WTC11 (cell line): ENCODE measurements at regions not wholly inside any gene's neighbourhood (a gene's known extent, or its start where the extent isn't known, plus 50 kb on each side); places are given as distances from the start of the nearest gene placed in this dataset.

ENCODE experiments used
- ATAC-seq: fragments of 200-7000 bp; cut with Tn5 transposase; 2 replicates; pipeline ENCODE4 v1.10.0; 2021; ENCODE audit warnings: mild to moderate bottlenecking, moderate library complexity
- CTCF ChIA-PET: fragments of 300-600 bp; sonication (Branson Sonifier 250); formaldehyde crosslinking; loops from one replicate; lab custom pipeline; 2021; ENCODE audit warnings: antibody characterized with exemption; lab: Charles Lee
- POLR2A ChIA-PET: fragments of 350-600 bp; sonication (Branson Sonifier 250); formaldehyde crosslinking; loops from one replicate; lab custom pipeline; 2021; ENCODE audit warnings: antibody characterized with exemption; lab: Charles Lee
- DNase-seq: peaks from one replicate; pipeline ENCODE4 v3.0.0; 2021; ENCODE audit warnings: low spot score
- H3K27ac Mint-ChIP-seq: 2 replicates; pipeline ENCODE4 v1.8.0; 2021; ENCODE audit warnings: mixed read lengths
- H3K27me3 Mint-ChIP-seq: 2 replicates; pipeline ENCODE4 v1.8.0; 2021; ENCODE audit warnings: low read depth, mild to moderate bottlenecking, moderate library complexity, mixed read lengths
- H3K36me3 Mint-ChIP-seq: 2 replicates; pipeline ENCODE4 v1.8.0; 2021; ENCODE audit warnings: mixed read lengths
- H3K4me1 Mint-ChIP-seq: 2 replicates; pipeline ENCODE4 v1.8.0; 2022; ENCODE audit warnings: mixed read lengths
- H3K4me3 Mint-ChIP-seq: 2 replicates; pipeline ENCODE4 v1.8.0; 2021; ENCODE audit warnings: mild to moderate bottlenecking, moderate library complexity, mixed read lengths
- H3K9me3 Mint-ChIP-seq: 2 replicates; pipeline ENCODE4 v1.8.0; 2021; ENCODE audit warnings: mixed read lengths
- AFF4 ChIP-seq: sonication (generic); formaldehyde crosslinking; IDR thresholded peaks from 2 replicates; pipeline ENCODE4 v1.8.1; 2023; ENCODE audit warnings: mild to moderate bottlenecking, missing genetic modification reagents, borderline replicate concordance
- AR ChIP-seq: fragments of 250-450 bp; sonication (Bioruptor Pico); IDR thresholded peaks from 2 replicates; pipeline ENCODE4 v1.9.0; 2021; ENCODE audit warnings: mild to moderate bottlenecking
- ATF3 ChIP-seq: sonication (generic); formaldehyde crosslinking; conservative IDR thresholded peaks from 2 replicates; pipeline ENCODE4 v1.8.1; 2022; ENCODE audit warnings: mild to moderate bottlenecking, missing genetic modification reagents
- CDX4 ChIP-seq: fragments of 250-450 bp; sonication (Bioruptor Pico); IDR thresholded peaks from 2 replicates; pipeline ENCODE4 v1.9.0; 2021; ENCODE audit warnings: moderate library complexity, mild to moderate bottlenecking, inconsistent platforms, borderline replicate concordance
- CREB1 ChIP-seq: sonication (generic); formaldehyde crosslinking; IDR thresholded peaks from 2 replicates; pipeline ENCODE4 v1.8.0; 2023; ENCODE audit warnings: mild to moderate bottlenecking, missing genetic modification reagents
- E2F5 ChIP-seq: sonication (generic); formaldehyde crosslinking; IDR thresholded peaks from 2 replicates; pipeline ENCODE4 v1.8.1; 2022; ENCODE audit warnings: mild to moderate bottlenecking, moderate library complexity, missing genetic modification reagents
- ERG ChIP-seq: fragments of 250-450 bp; sonication (Bioruptor Pico); IDR thresholded peaks from 2 replicates; pipeline ENCODE4 v1.8.0; 2021; ENCODE audit warnings: mild to moderate bottlenecking
- ESRRA ChIP-seq: sonication (generic); formaldehyde crosslinking; IDR thresholded peaks from 2 replicates; pipeline ENCODE4 v1.8.1; 2022; ENCODE audit warnings: mild to moderate bottlenecking, missing genetic modification reagents, borderline replicate concordance
- ETV6 ChIP-seq: sonication (generic); formaldehyde crosslinking; IDR thresholded peaks from 2 replicates; pipeline ENCODE4 v1.8.1; 2022; ENCODE audit warnings: mild to moderate bottlenecking, missing genetic modification reagents
- FOXP4 ChIP-seq: sonication (generic); formaldehyde crosslinking; IDR thresholded peaks from 2 replicates; pipeline ENCODE4 v1.8.0; 2022; ENCODE audit warnings: mild to moderate bottlenecking, missing genetic modification reagents
- HMGA2 ChIP-seq: fragments of 250-450 bp; sonication (Bioruptor Pico); IDR thresholded peaks from 2 replicates; pipeline ENCODE4 v1.4.0; 2021; ENCODE audit warnings: mild to moderate bottlenecking, moderate library complexity
- KAT7 ChIP-seq: sonication (generic); formaldehyde crosslinking; IDR thresholded peaks from 2 replicates; pipeline ENCODE4 v1.8.1; 2023; ENCODE audit warnings: missing genetic modification reagents, mild to moderate bottlenecking, borderline replicate concordance
- NFYB ChIP-seq: sonication (generic); formaldehyde crosslinking; conservative IDR thresholded peaks from 2 replicates; pipeline ENCODE4 v1.8.0; 2022; ENCODE audit warnings: low read depth, missing genetic modification reagents
- NR1H2 ChIP-seq: sonication (generic); formaldehyde crosslinking; IDR thresholded peaks from 2 replicates; pipeline ENCODE4 v1.9.0; 2021; ENCODE audit warnings: mild to moderate bottlenecking, moderate library complexity, missing genetic modification reagents
- NR3C1 ChIP-seq: sonication (generic); formaldehyde crosslinking; conservative IDR thresholded peaks from 2 replicates; pipeline ENCODE4 v1.8.1; 2023; ENCODE audit warnings: low read depth, mild to moderate bottlenecking, missing genetic modification reagents
- SOX15 ChIP-seq: fragments of 250-450 bp; sonication (Bioruptor Pico); IDR thresholded peaks from 2 replicates; pipeline ENCODE4 v1.9.0; 2021; ENCODE audit warnings: mild to moderate bottlenecking
- TEAD1 ChIP-seq: sonication (generic); formaldehyde crosslinking; IDR thresholded peaks from 2 replicates; pipeline ENCODE4 v1.8.0; 2022; ENCODE audit warnings: mild to moderate bottlenecking, missing genetic modification reagents
- ZBTB43 ChIP-seq: sonication (generic); formaldehyde crosslinking; IDR thresholded peaks from 2 replicates; pipeline ENCODE4 v1.8.1; 2023; ENCODE audit warnings: mild to moderate bottlenecking, missing genetic modification reagents
- ZNF423 ChIP-seq: fragments of 250-450 bp; sonication (Bioruptor Pico); IDR thresholded peaks from 2 replicates; pipeline ENCODE4 v2.1.2; 2022; ENCODE audit warnings: mild to moderate bottlenecking, moderate library complexity

GRCh38 chr20:23291575-23292240, 58.9 kb upstream of the NXT1 start:
- no peaks in the 10 kb centered on the region for H3K27me3 Mint-ChIP-seq
- TF ChIP-seq FOXP4 (CRISPR knock-in tag) (no peak), ATF3 (CRISPR knock-in tag) (no peak), ESRRA (CRISPR knock-in tag) (no peak), HMGA2 (CRISPR knock-in tag) (no peak), CREB1 (CRISPR knock-in tag) (no peak), AR (no peak), ZBTB43 (no peak), ETV6 (no peak), CDX4 (CRISPR knock-in tag) (no peak), NR3C1 (CRISPR knock-in tag) (no peak), ZNF423 (CRISPR knock-in tag) (no peak), KAT7 (CRISPR knock-in tag) (no peak), SOX15 (no peak), ERG (no peak), NR1H2 (CRISPR knock-in tag) (no peak), E2F5 (no peak), AFF4 (no peak), TEAD1 (CRISPR knock-in tag) (no peak), NFYB (no peak)
- CTCF ChIA-PET = interaction anchor here (1.8 kb wide), 1 partner anchor 90 kb away, joined by 4 read pairs; no protein-coding TSS in a partner anchor
- DNase-seq = no peak
- no peak overlapping the region for H3K27ac Mint-ChIP-seq
- ATAC-seq = no peak
- H3K4me3 Mint-ChIP-seq = no peak overlapping the region
- H3K36me3 Mint-ChIP-seq = no peaks in the 10 kb centered on the region
- H3K4me1 Mint-ChIP-seq = 0 out of 2 replicates have a peak, but pooled peaks cover under 1% of the 10 kb centered on the region
- 0 out of 2 replicates have a peak, but pooled peaks cover 3% of the 10 kb centered on the region for H3K9me3 Mint-ChIP-seq
- POLR2A ChIA-PET = no interaction called here
